HG02798 (cell line): ENCODE measurements at regions not wholly inside any gene's neighbourhood (a gene's known extent, or its start where the extent isn't known, plus 50 kb on each side); places are given as distances from the start of the nearest gene placed in this dataset.

Experiments used
- ATAC-seq: cut with Tn5 transposase; IDR thresholded peaks from one replicate; pipeline ENCODE4 v1.9.1; 2021; ENCODE audit warnings: mild to moderate bottlenecking; ENCODE audit not compliant: unreplicated experiment, poor library complexity

DNA sequence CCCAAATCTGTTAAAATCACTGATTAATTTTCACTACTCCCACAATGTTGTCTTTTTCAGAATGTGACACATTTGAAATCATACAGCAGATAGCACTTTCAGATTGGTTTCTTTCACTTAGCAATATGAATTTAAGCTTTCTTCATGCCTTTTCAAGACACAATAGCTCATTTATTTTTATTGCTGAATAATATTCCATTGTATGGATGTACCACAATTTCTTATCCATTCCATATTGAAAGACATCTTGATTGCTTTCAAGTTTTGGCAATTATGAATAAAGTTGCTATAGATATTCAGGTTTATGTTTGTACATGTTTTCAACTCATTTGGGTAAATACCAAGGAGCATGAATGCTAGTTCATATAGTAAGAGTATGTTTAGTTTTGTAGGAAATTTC lies 2635.6 kb upstream of the PCDH20 start:
- no peak for ATAC-seq

DNA sequence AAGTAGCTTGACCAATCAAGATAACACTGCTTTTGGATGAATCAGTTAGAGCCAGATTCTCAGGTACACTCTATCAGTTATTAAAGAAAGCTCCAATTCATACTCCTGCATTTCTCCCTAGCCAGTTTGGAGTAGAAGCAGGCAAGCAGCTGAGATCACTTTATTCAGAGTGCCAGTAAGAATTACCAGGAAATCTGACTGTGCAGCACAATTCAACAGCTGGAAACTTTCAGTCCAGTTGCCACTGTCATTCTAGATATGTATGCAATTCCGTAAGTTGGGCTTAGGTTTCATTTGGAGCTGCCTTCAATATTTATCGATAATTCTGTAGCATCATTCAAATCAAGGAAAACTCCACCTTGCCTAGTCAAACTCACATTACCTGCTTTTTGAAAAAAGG lies 2625.6 kb upstream of the PCDH20 start:
- ATAC-seq, result no peak

GRCh38 chr13:64033921-64034320 lies 2618.3 kb upstream of the PCDH20 start:
- ATAC-seq, result no peak

DNA sequence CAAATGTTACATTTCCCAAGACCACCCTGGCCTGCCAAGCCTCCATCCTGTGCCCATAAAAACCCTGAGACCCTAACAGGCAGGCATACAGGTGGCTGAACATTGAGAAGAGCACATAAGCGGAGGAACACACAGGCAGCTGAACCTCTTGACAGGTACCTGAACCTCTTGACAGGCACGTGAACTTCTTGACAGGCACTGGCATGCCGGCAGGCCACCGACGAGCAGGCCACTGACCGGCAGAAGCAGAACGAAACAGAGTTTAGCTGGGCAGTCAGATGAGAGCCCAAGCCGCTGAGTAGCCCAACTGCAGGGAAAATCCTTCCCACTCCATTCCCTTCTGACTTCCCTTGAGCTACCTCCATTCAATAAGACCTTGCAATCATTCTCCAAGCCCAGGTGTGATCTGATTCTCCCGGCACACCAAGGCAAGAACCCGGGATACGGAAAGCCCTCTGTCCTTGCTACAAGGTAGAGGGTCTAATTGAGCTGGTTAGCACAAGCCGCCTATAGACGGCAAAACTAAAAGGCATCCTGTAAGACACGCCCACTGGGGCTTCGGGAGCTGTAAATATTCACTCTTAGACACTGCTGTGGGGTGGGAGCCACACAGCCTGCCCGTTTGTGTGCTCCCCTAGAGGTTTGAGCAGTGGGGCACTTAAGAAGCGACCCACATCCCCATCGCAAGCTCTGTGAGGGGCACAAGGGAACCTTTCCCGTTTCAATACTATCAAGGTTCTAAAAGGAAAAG lies 2613.9 kb upstream of the PCDH20 start:
- ATAC-seq, result no peak

- ATAC-seq, result no peak
Observed at GRCh38 chr13:64028551-64028950, 2612.9 kb upstream of the PCDH20 start.

DNA sequence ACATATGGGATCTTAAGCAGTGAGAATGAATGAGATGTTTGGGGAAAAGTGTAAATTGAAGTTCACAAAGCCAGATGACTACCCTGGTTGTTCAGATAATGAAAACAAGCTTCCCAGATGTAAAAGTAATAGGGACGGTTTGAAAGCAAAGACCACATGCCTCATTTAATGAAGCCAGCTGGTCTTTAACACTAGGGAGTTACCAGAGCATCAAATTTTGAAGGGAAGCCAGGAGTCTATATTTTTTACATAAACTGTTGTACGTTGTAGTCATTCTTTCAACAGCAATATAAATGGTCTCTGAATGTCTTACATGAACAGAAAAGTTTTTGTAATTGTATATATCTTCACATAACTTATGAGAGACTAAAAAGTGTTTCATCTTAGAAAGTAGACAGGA lies 2604.5 kb upstream of the PCDH20 start:
- no peak for ATAC-seq

DNA sequence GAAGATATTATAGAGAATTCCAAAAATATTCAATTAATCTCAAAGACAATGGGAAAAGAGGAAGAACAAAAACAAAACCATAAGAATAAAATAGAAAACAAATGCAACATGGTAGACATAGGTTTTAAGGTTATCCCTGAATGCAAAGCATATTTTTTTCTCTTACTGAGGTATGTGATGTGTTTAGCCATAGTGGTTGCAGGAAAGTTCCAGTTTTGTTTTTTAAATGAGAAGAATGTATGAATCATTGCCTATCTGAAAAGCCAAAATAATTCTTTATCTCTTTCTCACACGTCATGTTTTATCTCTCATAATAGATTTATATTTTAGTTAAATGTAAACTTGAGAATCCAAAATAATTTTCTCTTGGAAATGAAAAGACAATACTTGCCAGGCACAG lies 2591.7 kb upstream of the PCDH20 start:
- ATAC-seq, result no peak

- ATAC-seq, result no peak
Observed at GRCh38 chr13:64000321-64000720, 2584.7 kb upstream of the PCDH20 start.

GRCh38 chr13:63999614-64000305 lies 2584.1 kb upstream of the PCDH20 start:
- ATAC-seq, result no peak

GRCh38 chr13:63983366-63983765 lies 2567.7 kb upstream of the PCDH20 start:
- no peak for ATAC-seq

- no peak for ATAC-seq
Observed at GRCh38 chr13:63979951-63980350, 2564.3 kb upstream of the PCDH20 start.

GRCh38 chr13:63972328-63972727 lies 2556.7 kb upstream of the PCDH20 start:
- ATAC-seq, result no peak

DNA sequence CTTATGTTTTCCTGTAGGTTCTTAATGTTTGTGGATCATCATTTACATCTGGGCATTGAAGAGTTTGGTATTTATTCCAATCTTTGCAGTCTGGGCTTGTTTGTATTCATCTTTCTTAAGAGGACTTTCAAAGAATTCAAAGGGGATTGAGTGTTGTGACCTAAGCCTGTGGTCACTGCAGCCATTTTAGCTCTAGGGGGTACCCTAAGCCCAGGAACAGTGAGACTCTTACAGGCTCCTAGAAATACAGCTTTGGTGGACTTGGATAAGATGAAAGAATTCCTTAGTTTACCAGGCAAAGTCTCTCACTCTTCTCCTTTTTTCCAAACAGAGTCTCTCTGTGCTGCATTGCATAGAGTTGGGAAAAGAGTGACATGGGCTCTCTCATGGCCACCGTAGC lies 2539.0 kb upstream of the PCDH20 start:
- no peak for ATAC-seq

- no peak for ATAC-seq
Observed at GRCh38 chr13:63948045-63948444, 2532.4 kb upstream of the PCDH20 start.

- no peak for ATAC-seq
Observed at GRCh38 chr13:63944911-63945310, 2529.3 kb upstream of the PCDH20 start.

DNA sequence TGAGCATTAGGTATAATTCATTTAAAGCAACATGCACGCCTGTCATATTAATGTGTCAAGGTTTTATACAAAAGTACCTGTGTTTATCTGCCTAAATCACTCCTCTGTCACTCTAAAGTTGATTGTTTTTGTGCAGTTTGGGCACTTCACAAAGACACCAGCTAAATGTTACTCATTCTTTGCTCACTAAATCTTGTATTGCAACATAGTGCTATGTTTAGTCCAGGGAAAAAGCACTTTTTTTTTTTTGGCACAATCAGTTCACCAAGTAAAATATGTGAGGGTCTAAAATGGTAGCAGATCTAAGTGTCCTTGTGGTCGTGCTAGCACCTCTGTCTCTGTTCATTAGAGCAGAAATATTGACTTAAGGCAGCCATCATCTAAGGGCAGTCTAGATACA lies 2526.7 kb upstream of the PCDH20 start:
- no peak for ATAC-seq

DNA sequence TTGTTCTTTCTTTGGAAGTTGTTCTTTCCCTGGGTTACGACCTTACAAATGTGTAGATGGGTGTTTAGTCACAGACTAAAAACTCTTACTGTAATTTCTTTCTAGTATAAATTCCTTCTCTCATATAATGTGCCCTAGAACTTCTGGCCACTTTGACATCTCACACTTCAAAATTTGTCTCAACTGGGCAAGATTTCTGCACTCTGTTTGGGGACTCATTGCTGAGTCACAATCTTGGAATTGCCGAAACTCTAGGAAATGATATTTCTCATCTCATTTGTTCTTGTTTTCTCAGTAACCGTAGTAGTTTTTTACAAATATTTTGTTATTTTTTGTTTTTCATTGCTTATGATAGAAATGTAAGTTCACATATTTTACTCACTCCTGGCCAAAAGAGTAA lies 2523.2 kb upstream of the PCDH20 start:
- no peak for ATAC-seq

DNA sequence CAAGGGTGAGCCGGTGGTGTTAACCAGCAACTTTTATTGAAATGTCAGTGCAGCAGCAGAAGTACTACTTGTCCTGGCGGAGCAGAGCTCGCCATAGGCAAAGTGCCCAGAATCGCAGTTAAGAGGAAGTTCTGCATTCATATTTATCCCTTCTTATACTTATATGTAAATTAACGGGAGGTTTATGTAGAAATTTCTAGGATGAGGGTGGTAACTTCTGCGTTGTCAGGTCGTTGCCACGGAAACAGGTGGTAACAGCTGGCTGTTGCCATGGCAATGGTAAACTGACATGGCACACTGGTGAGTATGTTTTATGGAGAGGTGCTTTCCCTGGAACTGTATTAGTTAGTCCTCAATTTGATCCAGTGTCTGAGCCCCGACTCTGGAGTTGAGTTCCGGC lies 2494.9 kb upstream of the PCDH20 start:
- ATAC-seq, result no peak

- ATAC-seq, result no peak
Observed at GRCh38 chr13:63909726-63910375, 2494.2 kb upstream of the PCDH20 start.

DNA sequence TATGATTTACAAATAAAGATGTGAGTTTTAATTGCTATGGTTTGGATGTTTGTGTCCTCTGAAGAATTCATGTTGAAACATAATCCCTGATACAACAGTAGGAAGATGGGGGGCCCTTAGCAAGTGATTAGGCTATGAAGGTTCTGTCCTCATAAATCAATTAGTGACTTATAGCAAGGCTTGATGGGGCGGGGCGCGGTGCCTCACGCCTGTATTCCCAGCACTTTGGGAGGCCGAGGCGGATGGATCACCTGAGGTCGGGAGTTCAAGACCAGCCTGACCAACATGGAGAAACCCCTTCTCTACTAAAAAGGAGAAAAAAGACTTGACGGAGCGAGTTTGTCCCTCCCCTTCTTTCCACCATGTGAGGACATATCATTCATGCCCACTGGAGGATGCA lies 2486.5 kb upstream of the PCDH20 start:
- no peak for ATAC-seq

GRCh38 chr13:63901630-63902029 lies 2486.0 kb upstream of the PCDH20 start:
- ATAC-seq, result no peak

DNA sequence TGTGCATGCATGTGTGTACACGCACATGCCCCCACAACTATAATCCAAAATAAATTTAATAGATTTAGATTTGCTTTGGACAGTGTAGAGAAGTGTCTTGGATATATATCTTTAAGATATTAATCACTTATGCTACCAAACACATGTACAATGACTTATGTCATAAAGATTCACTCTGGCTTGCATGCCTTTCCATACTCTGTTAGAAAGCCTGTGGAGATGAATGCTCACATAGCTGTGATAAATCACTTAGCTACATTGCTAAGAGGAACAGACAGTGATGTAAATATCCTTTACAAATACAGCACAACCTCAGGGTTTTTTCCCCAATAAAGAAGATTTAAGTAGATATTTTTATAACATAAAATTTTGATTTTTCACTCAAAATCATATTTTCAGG lies 2484.8 kb upstream of the PCDH20 start:
- no peak for ATAC-seq
